GM19240 (cell line): ENCODE measurements at regions not wholly inside any gene's neighbourhood (a gene's known extent, or its start where the extent isn't known, plus 50 kb on each side); places are given as distances from the start of the nearest gene placed in this dataset.

Experiments used
- DNase-seq: peaks from one replicate; pipeline ENCODE4 v3.0.0; 2011; ENCODE audit warnings: low spot score; ENCODE audit not compliant: insufficient read length

- no peak for DNase-seq
Observed at GRCh38 chr17:77409282-77410161, 268.8 kb downstream of the SEC14L1 start.

- no peak for DNase-seq
Observed at GRCh38 chr17:77410470-77410869, 269.7 kb downstream of the SEC14L1 start.

DNA sequence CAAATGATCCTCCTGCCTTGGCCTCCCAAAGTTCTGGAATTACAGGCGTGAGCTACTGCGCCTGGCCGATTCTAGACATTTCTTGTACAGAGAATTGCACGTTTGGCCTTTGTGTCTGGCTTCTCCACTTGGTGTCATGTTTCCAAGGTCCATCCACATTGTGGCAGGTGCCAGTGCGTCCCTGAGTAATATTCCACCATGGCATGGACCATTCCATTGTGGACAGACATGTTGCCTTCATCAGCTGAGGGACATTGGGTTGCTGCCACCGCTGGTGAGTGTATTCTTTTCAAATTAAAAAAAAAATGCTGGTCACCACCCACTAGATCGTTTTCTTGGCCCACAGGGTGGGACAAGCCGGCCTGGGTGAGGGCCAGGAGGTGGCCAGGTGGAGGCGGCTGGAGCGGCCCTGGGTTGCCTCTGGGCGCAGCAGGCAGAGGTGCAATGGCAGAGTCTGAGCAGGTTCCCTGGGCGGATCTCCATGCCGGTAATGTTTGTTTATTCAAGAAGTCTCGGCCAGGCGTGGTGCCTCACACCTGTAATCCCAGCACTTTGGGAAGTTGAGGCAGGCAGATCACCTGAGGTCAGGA lies 274.1 kb downstream of the SEC14L1 start:
- no peak for DNase-seq

GRCh38 chr17:77416105-77416713 lies 275.4 kb downstream of the SEC14L1 start:
- no peak for DNase-seq

DNA sequence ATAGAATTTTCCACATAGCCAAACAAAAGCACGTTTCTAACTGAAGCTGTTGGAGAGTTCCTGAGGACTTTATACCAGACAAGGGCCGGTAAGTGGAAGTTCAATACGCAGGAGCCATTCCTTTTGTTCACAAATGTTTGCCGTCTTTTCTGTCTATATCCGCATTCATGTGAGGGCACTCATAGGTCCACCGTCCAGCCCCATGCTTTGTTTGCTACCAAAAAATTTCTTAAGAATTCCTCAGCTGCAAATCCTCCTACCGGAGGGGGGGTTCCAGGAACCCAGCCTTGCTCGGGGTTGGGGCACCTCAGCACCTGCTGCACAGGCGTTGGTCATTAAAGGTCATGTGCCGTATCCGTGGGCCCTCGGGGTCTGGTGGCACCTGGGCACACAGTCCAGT lies 276.8 kb downstream of the SEC14L1 start:
- no peak for DNase-seq

- DNase-seq, result no peak
Observed at GRCh38 chr17:77418609-77419008, 277.8 kb downstream of the SEC14L1 start.

GRCh38 chr17:77419095-77419494 lies 278.3 kb downstream of the SEC14L1 start:
- DNase-seq, result no peak

GRCh38 chr17:77419547-77420094 lies 278.9 kb downstream of the SEC14L1 start:
- no peak for DNase-seq

GRCh38 chr17:77420095-77420803 lies 279.5 kb downstream of the SEC14L1 start:
- DNase-seq, result no peak

DNA sequence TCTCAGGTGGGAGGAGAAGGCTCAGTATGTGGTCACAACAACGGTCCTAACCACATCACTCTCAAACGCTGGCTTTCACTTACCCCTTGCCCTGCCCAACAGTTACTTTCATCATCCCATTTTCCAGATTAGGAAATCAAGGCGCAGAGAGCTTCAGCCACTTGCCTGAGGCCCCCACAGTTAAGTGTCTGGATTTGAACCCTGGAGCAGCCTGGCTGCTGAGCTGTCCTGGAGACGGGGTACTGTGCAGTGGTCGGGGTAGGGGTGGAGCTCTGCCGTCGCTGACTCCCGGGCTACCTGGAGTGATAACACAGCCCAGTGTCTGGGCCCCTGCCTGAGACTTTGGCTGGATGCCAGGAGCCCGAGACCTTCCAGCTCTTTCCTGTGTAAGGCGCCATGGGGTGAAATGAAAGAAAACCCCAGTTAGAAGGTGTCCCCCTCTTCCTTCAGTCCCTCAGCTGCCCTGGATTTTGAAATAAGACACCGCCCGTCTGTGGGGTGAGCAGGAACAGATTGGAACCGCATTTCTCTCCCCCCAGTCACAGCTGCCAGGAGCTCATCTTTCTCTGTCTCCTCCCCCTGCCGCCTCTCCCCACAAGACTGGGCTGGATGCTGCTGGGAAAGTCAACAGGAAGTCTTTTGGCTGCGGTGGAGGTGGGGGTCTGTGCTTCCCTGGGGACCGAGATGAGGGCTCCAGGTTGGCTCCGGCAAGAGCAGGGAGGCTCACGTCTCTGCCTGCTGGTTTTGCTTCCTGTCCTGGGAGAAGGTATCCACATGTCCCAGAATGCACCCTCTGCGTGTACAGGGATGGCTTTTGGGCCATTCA lies 280.2 kb downstream of the SEC14L1 start:
- peak; percentile 51 for DNase-seq

GRCh38 chr17:77421630-77421972 lies 280.8 kb downstream of the SEC14L1 start:
- DNase-seq, result no peak

GRCh38 chr17:77422104-77422747 lies 281.5 kb downstream of the SEC14L1 start:
- DNase-seq, result no peak

GRCh38 chr17:77422748-77423113 lies 282.0 kb downstream of the SEC14L1 start:
- DNase-seq, result no peak

- no peak for DNase-seq
Observed at GRCh38 chr17:77423589-77424451, 283.1 kb downstream of the SEC14L1 start.

- no peak for DNase-seq
Observed at GRCh38 chr17:77424585-77425344, 284.0 kb downstream of the SEC14L1 start.

DNA sequence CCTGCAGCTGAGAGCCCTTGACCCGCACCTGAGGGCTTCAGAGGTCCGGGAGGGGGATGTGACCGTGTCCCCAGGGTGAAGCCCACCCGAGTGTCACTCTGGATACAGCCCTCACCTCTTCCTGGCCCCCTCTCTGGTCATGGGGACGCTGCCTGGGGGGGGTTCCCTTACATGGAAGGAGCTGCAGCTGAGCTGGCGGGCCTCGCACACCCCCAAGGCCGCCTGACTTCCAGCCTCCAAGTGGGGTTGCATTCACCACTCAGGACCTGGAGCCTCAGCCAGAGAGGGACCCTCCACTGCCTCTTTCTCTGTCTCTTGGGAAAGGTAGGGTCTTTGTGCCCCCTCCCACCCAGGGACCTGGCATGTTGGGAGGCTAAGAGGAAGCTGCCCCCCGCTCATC lies 284.6 kb downstream of the SEC14L1 start:
- no peak for DNase-seq

- no peak for DNase-seq
Observed at GRCh38 chr17:77425791-77426641, 285.2 kb downstream of the SEC14L1 start.
